AG09319 (cell line): ENCODE measurements at regions not wholly inside any gene's neighbourhood (a gene's known extent, or its start where the extent isn't known, plus 50 kb on each side); places are given as distances from the start of the nearest gene placed in this dataset.
A peak's percentile ranks its signal among the peaks of the same experiment; 100 is the strongest.

Experiments used
- DNase-seq: peaks from one replicate; pipeline ENCODE4 v3.0.0-alpha.2; 2010; ENCODE audit warnings: low read depth; ENCODE audit errors: extremely low read depth
- CTCF ChIP-seq: IDR thresholded peaks from 2 replicates; pipeline ENCODE4 v1.5.1; 2011; ENCODE audit warnings: low read depth, mild to moderate bottlenecking, inconsistent platforms, low read length, moderate library complexity

- TF ChIP-seq CTCF: no peak
- DNase-seq: no peak
Measured at GRCh38 chr2:20107776-20108175, 56.3 kb upstream of the LAPTM4A start.

- no peak for DNase-seq
Measured at GRCh38 chr2:20107352-20107751, 55.9 kb upstream of the LAPTM4A start.

GRCh38 chr2:20106746-20107145 lies 55.3 kb upstream of the LAPTM4A start:
- DNase-seq: no peak
- peak; percentile 11 for TF ChIP-seq CTCF

More at GRCh38 chr2:20107352-20107751, 55.9 kb upstream of the LAPTM4A start:
- TF ChIP-seq CTCF: no peak

GRCh38 chr2:20104900-20105545 lies 53.6 kb upstream of the LAPTM4A start:
- no peak for TF ChIP-seq CTCF
- no peak for DNase-seq

- peak; percentile 34 for TF ChIP-seq CTCF
- DNase-seq: peak; percentile 19
Measured at GRCh38 chr2:20103530-20103929, 52.1 kb upstream of the LAPTM4A start.
